ENCODE measurements at regions not wholly inside any gene's neighbourhood (a gene's known extent, or its start where the extent isn't known, plus 50 kb on each side); places are given as distances from the start of the nearest gene placed in this dataset.

DNA sequence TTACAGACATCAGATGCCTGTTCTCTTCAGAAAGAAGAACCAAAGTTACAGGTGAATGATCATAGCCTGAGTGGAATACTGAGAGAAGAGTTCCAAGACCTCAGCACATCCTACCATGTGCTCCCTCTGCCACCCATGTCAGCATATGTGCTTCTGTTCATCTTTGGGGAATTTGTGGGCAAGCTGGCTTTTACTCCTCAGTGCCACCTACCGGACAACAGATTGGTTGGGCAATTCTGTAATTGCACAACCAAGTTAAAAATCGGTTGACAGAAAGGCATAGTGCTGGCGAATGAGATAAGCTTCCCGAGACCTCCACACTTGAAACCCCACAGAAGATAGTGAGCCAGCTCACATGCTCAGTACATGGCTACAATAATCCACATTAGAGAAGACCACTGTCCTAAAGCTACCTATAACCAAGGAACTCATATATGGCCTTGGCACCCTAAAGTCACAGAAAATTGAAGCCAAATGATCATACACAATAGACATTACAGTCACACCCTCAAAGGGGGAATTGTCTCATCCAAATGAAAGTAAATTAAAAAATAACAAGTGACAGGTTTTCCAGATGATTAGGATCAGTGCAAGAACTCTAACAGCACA is 1238.0 kb upstream of the NUDT12 start:
- Histone ChIP-seq H3K9me3 (peaks cover 0 to 7% (median 0%) of the 10 kb centered on the region in 11 donors), H3K4me3 (no peak overlapping the region), H3K4me1 (no peaks in the 10 kb centered on the region), H3K27ac (no peak overlapping the region), H3K27me3 (no peaks in the 10 kb centered on the region), H3K36me3 (no peaks in the 10 kb centered on the region)
- no peak for ATAC-seq
- TF ChIP-seq, protein P1, sequence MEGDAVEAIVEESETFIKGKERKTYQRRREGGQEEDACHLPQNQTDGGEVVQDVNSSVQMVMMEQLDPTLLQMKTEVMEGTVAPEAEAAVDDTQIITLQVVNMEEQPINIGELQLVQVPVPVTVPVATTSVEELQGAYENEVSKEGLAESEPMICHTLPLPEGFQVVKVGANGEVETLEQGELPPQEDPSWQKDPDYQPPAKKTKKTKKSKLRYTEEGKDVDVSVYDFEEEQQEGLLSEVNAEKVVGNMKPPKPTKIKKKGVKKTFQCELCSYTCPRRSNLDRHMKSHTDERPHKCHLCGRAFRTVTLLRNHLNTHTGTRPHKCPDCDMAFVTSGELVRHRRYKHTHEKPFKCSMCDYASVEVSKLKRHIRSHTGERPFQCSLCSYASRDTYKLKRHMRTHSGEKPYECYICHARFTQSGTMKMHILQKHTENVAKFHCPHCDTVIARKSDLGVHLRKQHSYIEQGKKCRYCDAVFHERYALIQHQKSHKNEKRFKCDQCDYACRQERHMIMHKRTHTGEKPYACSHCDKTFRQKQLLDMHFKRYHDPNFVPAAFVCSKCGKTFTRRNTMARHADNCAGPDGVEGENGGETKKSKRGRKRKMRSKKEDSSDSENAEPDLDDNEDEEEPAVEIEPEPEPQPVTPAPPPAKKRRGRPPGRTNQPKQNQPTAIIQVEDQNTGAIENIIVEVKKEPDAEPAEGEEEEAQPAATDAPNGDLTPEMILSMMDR (IDR thresholded peaks at IDR 0.05): no peak
- 46 to 52% methylated on average over 4 of the region's 4 CpGs for WGBS, 2 donors
- DNase-seq: no peak
- intact Hi-C loops (cut with DNase I): no loop called here

DNA sequence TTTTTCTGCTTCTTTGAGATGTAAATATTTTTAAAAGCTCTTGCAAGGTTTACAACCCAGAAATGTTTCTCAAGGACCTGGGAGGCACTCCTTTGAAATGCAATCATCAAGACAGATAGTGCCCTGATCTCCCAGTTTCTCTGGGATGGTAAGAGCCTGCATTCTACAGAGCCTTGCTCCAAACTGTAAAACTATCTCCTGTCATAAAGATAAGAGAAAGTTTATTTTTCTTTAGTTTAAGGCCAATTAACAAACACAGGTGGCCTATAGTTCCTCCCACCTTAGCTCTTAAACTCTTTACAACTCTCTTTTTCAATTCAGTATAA is 1231.1 kb upstream of the NUDT12 start:
- ATAC-seq (no peak), DNase-seq (no peak)
- H3K27ac ChIP-seq: no peak overlapping the region
- H3K9me3 ChIP-seq: no peaks in the 10 kb centered on the region
- H3K4me1 ChIP-seq: no peaks in the 10 kb centered on the region
- H3K36me3 ChIP-seq: no peaks in the 10 kb centered on the region
- no peak overlapping the region for H3K4me3 ChIP-seq
- TF ChIP-seq, protein P1 (IDR thresholded peaks at IDR 0.05): no peak
- no peaks in the 10 kb centered on the region for H3K27me3 ChIP-seq
- intact Hi-C loops (cut with DNase I): no loop called here

DNA sequence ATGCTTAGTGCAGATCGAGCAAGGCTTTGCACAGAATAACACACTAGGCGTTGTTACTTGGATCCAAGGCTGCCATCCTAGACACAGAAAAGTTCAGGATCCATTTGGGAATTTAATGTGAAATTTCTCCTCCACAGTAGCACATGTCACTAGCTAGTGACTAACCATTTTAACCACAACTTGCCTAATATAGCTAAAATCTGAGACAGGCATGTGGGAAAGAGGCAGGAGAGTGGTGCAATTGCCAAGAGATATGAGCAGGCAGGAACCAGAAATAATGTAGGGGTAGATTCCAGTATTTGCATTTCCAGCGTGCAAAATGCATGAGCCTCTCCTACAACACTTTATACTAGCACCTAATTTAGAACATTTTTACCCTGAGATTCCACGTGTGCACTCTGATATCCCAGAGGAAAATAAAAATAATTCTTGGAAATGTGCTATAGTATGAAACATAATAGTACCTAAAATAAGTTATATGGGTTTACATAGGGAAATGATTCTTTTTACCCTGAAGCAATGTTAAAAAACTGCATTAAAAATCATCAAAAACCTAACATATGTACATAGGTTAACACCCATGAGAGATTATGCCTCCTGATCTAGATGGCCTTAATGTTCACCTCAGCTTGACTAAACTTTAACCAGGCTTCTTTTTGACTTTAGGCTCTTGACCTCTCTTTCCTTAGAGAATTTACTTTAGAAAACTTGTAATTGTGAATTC is 1230.6 kb upstream of the NUDT12 start:
- intact Hi-C loops (cut with DNase I): no loop called here
- Histone ChIP-seq H3K36me3 (no peaks in the 10 kb centered on the region), H3K27me3 (no peaks in the 10 kb centered on the region), H3K4me1 (no peaks in the 10 kb centered on the region), H3K9me3 (no peaks in the 10 kb centered on the region), H3K4me3 (no peak overlapping the region), H3K27ac (no peak overlapping the region)
- 63 to 70% methylated on average over 4 of the region's 4 CpGs for WGBS, 2 donors
- ATAC-seq: no peak
- no peak for DNase-seq
- TF ChIP-seq, protein P1 (IDR thresholded peaks at IDR 0.05): no peak

DNA sequence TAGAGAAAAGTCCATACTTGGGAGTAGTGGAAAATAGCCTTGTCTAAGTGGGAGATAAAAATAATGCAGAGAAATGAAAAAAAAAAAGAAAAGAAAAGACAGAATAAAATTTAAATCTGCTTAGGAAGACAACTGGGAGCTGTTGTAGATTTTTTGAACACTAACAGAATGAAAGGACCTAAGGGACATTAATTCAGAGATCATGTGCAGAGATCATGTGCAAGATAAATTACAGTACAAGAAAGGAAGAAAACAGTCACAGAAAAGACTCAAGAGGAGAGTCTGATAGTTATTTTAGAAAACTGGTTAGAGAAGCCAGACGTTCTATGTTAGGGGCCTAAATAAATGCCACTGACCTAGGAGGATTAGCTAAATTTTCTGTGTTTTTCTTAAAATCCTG is 1226.8 kb upstream of the NUDT12 start:
- peaks cover 0 to 15% (median 0%) of the 10 kb centered on the region in 11 donors for H3K9me3 ChIP-seq
- WGBS, 2 donors: 47 to 62% methylated on average over 1 of the region's 1 CpG
- no peak overlapping the region for H3K4me3 ChIP-seq
- TF ChIP-seq, protein P1 (IDR thresholded peaks at IDR 0.05): no peak
- H3K27ac ChIP-seq: no peak overlapping the region
- ATAC-seq (no peak), DNase-seq (no peak)
- no peaks in the 10 kb centered on the region for H3K27me3 ChIP-seq
- no peaks in the 10 kb centered on the region for H3K36me3 ChIP-seq
- H3K4me1 ChIP-seq: no peaks in the 10 kb centered on the region
- intact Hi-C loops (cut with DNase I): no loop called here
